ENCODE measurements at regions not wholly inside any gene's neighbourhood (a gene's known extent, or its start where the extent isn't known, plus 50 kb on each side); places are given as distances from the start of the nearest gene placed in this dataset.

DNA sequence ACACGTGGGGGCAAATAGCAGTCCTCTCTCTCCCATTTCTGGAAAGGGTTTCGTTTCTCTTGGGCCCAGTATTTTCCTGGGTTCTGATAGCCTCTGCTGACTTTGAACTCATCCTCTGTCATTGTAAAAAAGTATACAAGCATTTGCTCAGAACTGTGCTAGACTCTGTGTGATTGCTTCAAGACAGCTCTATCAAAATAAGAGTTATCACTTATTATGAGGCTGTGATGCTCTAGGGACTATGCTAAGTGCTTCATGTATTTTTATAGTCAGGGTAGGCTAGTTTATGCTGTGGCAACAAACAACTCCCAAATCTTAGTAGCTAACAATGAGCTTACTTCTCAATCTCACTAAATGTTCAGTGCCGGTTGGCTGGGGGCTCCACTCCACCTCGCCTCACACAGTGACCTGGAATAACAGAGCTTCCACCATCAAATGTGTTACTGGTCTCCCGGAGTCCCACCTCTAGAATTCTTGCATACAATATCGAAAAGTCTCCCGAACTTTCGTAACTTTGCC lies 110.8 kb upstream of the CDC42EP3 start:
- DNase-seq (ENCODE audit: low read depth in 2 of 2) = no peak

DNA sequence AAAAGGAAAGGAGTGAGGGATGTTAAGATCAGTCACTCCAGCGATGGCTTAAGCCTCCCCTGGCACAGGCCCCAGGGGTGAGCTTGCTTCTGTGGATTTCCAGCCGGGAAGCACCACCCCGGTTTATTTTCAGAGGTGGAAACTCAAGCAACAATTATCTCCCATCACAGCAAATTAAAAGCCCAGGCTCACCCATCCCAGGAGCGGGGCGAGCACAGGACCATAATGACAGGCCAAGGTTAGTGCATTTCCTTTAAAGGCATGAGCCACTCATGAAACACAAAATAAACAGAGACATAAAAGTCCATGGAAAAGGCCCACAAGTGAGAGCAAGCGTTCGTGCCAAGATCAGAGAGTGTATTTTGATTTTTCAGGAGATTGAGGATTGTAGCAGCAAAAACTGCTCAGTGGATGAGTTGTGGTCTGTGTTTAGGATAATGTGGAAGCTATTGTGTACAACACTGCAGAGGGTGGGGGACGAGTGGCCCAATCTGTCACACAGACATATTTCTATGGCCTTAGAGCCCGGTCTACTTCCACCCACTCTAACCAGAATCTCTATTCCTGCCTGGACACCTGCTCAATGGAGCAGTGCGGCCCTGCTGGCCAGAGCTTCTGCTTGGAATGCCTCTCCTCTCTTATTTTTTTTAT lies 111.4 kb upstream of the CDC42EP3 start:
- no peak for DNase-seq (ENCODE audit: low read depth in 2 of 2)

DNA sequence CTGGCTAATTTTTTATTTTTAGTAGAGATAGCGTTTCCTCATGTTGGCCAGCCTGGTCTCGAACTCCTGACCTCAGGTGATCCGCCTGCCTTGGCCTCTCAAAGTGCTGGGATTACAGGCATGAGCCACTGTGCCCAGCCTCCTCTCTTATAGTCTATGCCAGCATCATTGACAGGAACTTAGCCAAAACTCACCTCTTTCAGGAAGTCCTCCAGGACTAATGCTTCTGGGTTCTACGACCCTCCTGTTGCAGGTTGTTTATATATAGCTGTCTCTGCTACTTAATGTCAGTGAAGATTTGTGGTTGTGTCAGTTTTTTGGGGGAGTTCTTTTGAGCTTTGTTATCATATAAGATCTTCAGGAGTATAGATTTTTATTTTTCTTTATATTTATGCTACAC lies 112.1 kb upstream of the CDC42EP3 start:
- DNase-seq (ENCODE audit: low read depth in 2 of 2) = no peak

DNA sequence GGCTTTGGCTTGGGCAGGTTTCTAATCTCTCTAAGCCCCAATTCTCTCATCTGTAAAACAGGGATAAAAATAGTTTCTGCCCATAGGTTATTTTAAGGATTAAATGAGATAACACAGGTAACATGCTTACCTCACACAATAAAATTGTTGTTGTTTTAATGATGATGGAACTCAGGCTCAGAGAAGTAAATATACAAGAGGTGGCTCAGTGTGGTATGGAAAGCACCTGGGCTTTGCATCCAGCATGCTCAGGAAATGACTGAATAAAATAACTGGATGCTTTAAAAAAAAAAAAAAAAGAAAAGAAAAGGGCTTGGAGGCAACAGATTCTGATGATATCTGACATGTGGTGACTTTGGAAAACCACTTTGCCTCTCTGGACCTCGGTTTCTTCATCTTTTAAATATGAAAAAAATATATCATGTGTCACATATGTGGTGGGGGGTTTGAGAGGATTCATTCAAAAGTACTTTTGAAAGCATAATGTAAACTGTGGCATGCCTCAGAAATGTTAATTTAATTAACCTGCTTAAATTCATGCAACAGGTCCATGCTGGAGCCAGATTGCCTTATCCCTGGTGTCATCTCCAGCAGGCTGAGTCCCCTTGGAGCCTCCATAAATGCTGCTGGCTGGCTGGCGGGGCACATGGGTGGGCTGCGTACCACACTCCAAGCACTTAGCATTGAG lies 112.8 kb upstream of the CDC42EP3 start:
- DNase-seq (ENCODE audit: low read depth in 2 of 2) = no peak

DNA sequence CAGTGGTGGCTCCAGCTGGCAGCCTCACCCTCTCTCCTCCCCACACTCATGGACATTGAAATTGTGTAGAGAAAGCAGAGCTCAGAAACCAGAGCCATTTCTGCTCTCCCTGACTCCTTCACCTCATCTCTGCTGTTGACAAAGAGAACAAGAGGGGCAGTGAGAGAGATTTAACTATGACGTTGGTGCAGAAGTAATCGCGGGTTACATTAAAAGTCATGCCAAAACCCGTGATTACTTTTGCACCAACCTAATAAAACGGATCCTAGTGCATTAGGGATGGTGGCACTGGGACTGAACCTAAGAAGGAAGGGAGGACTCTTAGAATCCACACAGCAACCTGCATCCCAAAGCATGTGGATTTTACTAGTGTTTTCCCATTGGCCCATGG lies 113.3 kb upstream of the CDC42EP3 start:
- DNase-seq (ENCODE audit: low read depth in 2 of 2) = no peak

- DNase-seq (ENCODE audit: low read depth in 2 of 2) = no peak
These were observed 114.8 kb upstream of the CDC42EP3 start for GRCh38 chr2:37786191-37786698.

DNA sequence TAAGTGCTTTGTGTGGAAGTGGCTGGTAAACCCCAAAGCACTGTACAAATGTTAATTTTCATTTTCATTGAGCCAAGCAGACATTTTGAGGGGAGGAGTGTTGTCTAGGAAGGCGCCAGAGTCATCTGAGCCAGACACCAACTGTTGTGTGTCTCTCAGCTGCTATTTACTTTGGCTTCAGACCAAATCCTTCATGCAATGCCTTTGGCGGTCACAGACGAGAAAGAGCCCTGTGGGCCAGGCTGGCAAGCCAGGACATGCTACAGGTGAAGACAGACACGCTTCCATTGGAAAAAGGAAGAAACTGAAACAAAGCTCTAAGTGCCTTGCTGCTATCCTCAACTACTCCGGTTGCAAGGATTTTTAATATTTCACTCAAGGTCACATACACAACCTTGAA lies 115.4 kb upstream of the CDC42EP3 start:
- DNase-seq (ENCODE audit: low read depth in 2 of 2) = no peak

DNA sequence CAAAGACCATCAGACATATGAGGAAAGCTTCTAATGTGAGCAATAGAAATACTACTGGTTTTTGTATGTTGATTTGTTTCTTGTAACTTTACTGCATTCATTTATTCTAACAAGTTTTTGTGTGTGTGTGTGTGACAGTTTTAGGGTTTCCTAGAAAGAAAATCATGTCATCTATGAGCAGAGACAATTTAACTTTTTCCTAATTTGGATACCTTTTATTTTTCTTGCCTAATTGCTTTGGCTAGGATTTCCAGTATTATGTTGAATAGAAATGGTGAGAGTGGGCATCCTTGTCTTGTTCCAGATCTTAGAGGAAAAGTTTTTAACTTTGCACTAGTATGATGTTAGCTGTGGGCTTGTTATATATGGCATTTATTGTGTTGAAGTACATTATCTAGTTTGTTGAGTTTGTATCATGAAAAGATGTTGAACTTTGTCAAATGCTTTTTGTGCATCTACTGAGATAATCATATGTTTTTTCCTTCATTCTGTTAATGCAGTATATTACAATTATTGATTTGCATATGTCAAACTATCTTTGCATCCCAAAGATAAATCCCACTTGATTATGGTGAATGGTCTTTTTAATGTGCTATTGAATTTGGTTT lies 117.3 kb upstream of the CDC42EP3 start:
- no peak for DNase-seq (ENCODE audit: low read depth in 2 of 2)

GRCh38 chr2:37790019-37790418 lies 118.6 kb upstream of the CDC42EP3 start:
- DNase-seq (ENCODE audit: low read depth in 2 of 2) = no peak

GRCh38 chr2:37790462-37790861 lies 119.0 kb upstream of the CDC42EP3 start:
- DNase-seq (ENCODE audit: low read depth in 2 of 2) = no peak

DNA sequence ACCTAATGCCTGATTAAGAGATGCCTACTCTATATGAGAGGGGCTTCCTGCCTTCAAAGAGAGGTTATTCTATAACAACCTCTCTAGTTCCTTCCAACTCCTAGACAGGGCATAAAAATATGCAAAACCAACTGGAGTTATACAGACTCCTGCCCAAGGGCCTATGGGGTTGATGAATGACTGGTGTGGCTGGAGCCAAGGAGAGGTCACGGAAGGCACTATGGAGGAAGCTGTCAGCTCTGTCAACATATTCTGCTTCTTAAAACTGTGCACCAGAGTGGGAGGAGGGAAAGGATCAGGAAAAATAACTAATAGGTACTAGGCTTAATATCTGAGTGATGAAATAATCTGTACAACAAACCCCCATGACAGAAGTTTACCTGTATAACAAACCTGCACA lies 120.9 kb upstream of the CDC42EP3 start:
- DNase-seq (ENCODE audit: low read depth in 2 of 2) = no peak

DNA sequence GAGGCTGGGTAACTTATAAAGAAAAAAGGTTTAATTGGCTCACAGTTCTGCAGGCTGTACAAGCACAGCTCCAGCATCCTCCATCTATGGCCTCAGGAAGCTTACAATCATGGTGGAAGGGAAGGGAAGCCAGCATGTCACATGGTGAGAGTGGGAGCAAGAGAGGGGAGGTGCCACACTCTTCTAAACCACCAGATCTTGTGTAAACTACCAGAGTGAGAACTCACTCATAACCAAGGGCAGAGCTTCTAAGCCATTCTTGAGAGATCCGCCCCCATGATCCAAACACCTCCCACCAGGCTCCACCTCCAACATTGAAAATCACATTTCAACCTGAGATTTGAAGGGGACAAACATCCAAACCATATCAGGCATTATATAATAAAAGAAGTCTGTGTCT lies 121.6 kb upstream of the CDC42EP3 start:
- no peak for DNase-seq (ENCODE audit: low read depth in 2 of 2)

DNA sequence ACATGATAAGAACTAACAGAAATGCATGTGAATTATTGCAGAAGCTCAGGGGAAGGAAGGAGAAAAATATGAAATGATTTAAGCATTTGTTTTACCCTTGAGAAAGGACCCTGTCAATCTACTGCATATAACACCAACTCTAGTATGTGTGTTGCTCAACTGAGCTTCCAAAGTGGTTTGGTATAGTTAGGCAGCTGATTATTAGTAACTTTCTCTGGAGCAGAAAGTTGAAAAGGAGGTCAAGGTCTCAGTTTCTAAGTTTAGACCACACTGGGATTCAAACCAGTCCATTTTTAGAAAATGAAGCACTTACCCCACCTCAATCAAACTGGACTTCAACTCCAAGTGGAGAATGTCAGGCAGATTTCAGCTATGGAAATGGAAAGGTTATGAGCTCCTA lies 123.3 kb upstream of the CDC42EP3 start:
- no peak for DNase-seq (ENCODE audit: low read depth in 2 of 2)

GRCh38 chr2:37795456-37795855 lies 124.0 kb upstream of the CDC42EP3 start:
- DNase-seq (ENCODE audit: low read depth in 2 of 2) = no peak

DNA sequence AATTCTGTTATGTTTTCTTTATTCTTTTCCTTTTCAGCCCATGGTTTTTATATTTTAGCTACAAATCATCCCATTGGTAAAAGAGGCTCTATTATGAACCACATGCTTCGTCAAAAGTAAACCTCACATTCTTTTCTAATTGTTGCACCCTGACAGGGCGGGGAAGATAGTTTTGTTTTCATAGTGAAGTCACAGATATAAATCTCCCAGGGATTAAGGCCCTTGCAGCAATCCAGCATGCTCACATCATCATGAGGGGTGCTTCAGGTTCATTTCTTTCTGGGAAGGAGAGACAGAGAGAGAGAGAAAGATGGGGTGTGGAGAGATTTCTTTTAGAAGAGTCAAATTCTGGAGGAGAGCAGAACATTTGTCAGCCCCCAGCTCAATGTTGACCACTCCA lies 124.5 kb upstream of the CDC42EP3 start:
- no peak for DNase-seq (ENCODE audit: low read depth in 2 of 2)

GRCh38 chr2:37796481-37796880 lies 125.0 kb upstream of the CDC42EP3 start:
- no peak for DNase-seq (ENCODE audit: low read depth in 2 of 2)

DNA sequence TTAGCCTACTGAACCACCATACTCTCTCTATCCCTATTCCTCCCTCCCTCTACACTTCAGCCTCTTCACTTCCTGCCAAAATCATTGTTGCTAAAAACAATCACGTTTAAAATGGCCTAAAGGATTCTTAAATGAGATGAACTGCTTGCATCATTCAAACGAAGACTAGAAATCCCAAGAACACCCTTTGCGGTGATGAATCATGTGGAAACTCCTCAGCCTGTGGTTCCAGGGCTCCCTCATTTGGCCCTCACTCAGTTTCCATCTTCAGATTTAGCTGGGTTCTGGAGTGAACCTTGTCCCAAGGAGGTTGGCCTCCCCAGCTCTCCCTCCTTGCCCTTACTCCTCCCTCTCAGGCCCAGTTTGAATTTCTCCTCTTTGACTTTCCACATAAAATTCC lies 125.6 kb upstream of the CDC42EP3 start:
- no peak for DNase-seq (ENCODE audit: low read depth in 2 of 2)

GRCh38 chr2:37798315-37799005 lies 126.6 kb upstream of the RMDN2 start:
- no peak for DNase-seq (ENCODE audit: low read depth in 2 of 2)

DNA sequence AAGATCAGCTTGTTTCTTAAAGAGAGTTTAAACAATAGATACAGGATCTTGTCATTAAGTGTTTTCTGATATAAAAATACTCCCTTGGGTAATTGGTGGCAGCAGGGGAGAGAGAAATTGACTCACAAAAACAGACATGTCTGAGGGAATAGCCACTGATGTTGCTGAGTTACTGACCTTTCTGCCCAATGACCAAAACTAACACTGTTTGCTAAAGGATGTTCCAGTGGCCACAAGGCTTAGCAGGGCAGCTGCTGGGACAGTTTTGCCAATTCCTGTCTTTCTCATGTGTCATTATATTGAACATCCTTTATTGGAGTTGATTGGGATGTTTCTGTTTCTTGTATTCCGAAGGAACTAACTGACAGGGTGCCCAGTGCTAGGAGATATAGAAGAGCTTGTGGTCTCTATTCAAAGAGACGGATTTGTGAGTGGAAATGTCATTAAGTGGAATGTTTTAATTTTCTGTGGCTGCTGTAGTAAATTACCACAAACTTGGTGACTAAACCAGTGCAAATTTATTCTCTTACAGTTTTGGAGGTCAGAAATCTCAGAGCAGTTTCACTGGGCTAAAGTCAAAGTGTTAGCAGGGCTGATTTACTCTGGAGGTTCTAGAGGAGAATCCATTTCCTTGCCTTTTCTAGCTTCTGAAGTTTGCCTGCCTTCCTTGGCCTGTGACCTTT lies 124.8 kb upstream of the RMDN2 start:
- DNase-seq (ENCODE audit: low read depth in 2 of 2) = no peak

GRCh38 chr2:37802211-37802752 lies 122.8 kb upstream of the RMDN2 start:
- no peak for DNase-seq (ENCODE audit: low read depth in 2 of 2)

- no peak for DNase-seq (ENCODE audit: low read depth in 2 of 2)
These were observed 122.1 kb upstream of the RMDN2 start for GRCh38 chr2:37802899-37803379.
